ENCODE measurements at regions not wholly inside any gene's neighbourhood (a gene's known extent, or its start where the extent isn't known, plus 50 kb on each side); places are given as distances from the start of the nearest gene placed in this dataset.

GRCh38 chr12:66829660-66830325 is 150.9 kb upstream of the GRIP1 start:
- H3T11ph ChIP-seq (ENCODE audit: low read length), result no peak overlapping the region
- H3K18ac ChIP-seq (ENCODE audit: insufficient read length, low read depth, low read length), result no peak overlapping the region
- H3K4me1 ChIP-seq (ENCODE audit: insufficient read depth, low read length), result no peaks in the 10 kb centered on the region
- Mint-ChIP-seq H3K9me3 (peaks cover 3 to 4% of the 10 kb centered on the region in 2 experiments; a peak in 2 of 5 replicates), H3K4me3 (no peak overlapping the region), H3K36me3 (ENCODE audit: insufficient read depth in 1 of 3, low read depth in 3 of 3) (no peaks in the 10 kb centered on the region), H3K27me3 (ENCODE audit: low read depth) (no peaks in the 10 kb centered on the region), H3K4me1 (no peaks in the 10 kb centered on the region), H3K27ac (peak overlapping the region in 2 of 3 experiments; percentile 36 to 62; a peak in 2 of 7 replicates)
- H3K9ac ChIP-seq (ENCODE audit: extremely low read depth, insufficient read length, low read length), result no peak overlapping the region
- H4K20me1 ChIP-seq (ENCODE audit: control insufficient read depth, insufficient read depth, insufficient read length), result no peaks in the 10 kb centered on the region
- no peaks in the 10 kb centered on the region for H3K27me3 ChIP-seq (ENCODE audit: insufficient read depth, low read length)
- WGBS (ENCODE audit: extremely low coverage, insufficient read length, low lambda C conversion rate), result no CpG with 5 or more reads among the region's 3 CpGs
- DNase-seq, result no peak
- H2AK5ac ChIP-seq (ENCODE audit: insufficient read length, low read length), result no peak overlapping the region
- no peak overlapping the region for H4K91ac ChIP-seq (ENCODE audit: insufficient read length, low read depth, low read length)
- no peak overlapping the region for H3K4me2 ChIP-seq (ENCODE audit: insufficient read depth, insufficient read length, low read length)
- no peaks in the 10 kb centered on the region for H3K9me3 ChIP-seq (ENCODE audit: control insufficient read depth, low read depth, low read length)
- H3K79me2 ChIP-seq (ENCODE audit: insufficient read depth, low read length), result no peaks in the 10 kb centered on the region; the same call in 1 of the 2 replicates
- H3K14ac ChIP-seq (ENCODE audit: insufficient read depth, low read length), result no peak overlapping the region
- no peak overlapping the region for H3K23ac ChIP-seq (ENCODE audit: insufficient read length, low read depth, low read length)
- no peak overlapping the region for H2AFZ ChIP-seq (ENCODE audit: low read length)
- no peak overlapping the region for H2BK20ac ChIP-seq (ENCODE audit: low read depth, low read length, poor library complexity, severe bottlenecking)
- H3K79me1 ChIP-seq (ENCODE audit: insufficient read depth, low read depth, low read length, poor library complexity, severe bottlenecking), result no peaks in the 10 kb centered on the region
- no peak overlapping the region for H4K8ac ChIP-seq (replicated peaks; ENCODE audit: insufficient read length, low read depth, low read length)
- H2BK120ac ChIP-seq (ENCODE audit: low read depth, low read length, poor library complexity, severe bottlenecking), result no peak overlapping the region
- H3K4ac ChIP-seq (ENCODE audit: low read depth, low read length), result no peak overlapping the region
- no peak overlapping the region for H3K27ac ChIP-seq (ENCODE audit: insufficient read length, low read depth, low read length)
- no peaks in the 10 kb centered on the region for H3K23me2 ChIP-seq (ENCODE audit: insufficient read length, low read depth, low read length, poor library complexity, severe bottlenecking)
- H4K5ac ChIP-seq (ENCODE audit: insufficient read length, low read depth, low read length), result no peak overlapping the region
- no peak overlapping the region for H2BK5ac ChIP-seq (ENCODE audit: insufficient read length, low read length)
- no peak overlapping the region for H3K56ac ChIP-seq (ENCODE audit: insufficient read length, low read depth, low read length)
- no peak overlapping the region for H2BK12ac ChIP-seq (ENCODE audit: insufficient read length, low read depth, low read length)
- no peak overlapping the region for H2BK15ac ChIP-seq (ENCODE audit: low read depth, low read length)
- TF ChIP-seq CTCF (conservative IDR thresholded peaks at IDR 0.05), result no peak
